T-helper 17 cell (primary cell): ENCODE measurements at regions not wholly inside any gene's neighbourhood (a gene's known extent, or its start where the extent isn't known, plus 50 kb on each side); places are given as distances from the start of the nearest gene placed in this dataset.
"Not testable (repeated sequence)": the region's sequence is repeated elsewhere in the genome, so short reads cannot be mapped to it uniquely, and the experiment has no call there.

Source experiments
- ATAC-seq: fragments of 150-1000 bp; cut with Tn5 transposase; 2 replicates; pipeline ENCODE4 v1.10.0; 2021; ENCODE audit warnings: mild to moderate bottlenecking, moderate library complexity
- DNase-seq, 3 donors: peaks; one replicate each; pipeline versions ENCODE4 v3.0.0 to v3.0.0-alpha.2; 2020 to 2021
- H3K9me3 ChIP-seq: one replicate; pipeline ENCODE4 v1.7.0; 2013; ENCODE audit warnings: low read length, mild to moderate bottlenecking; ENCODE audit not compliant: control insufficient read depth, poor library complexity, severe bottlenecking
- H3K27ac Mint-ChIP-seq: one replicate; pipeline ENCODE4 v1.8.0; 2022; ENCODE audit warnings: mild to moderate bottlenecking, moderate library complexity, mixed read lengths
- H3K27me3 Mint-ChIP-seq: one replicate; pipeline ENCODE4 v1.8.0; 2022; ENCODE audit warnings: mixed read lengths
- H3K36me3 Mint-ChIP-seq: one replicate; pipeline ENCODE4 v1.8.0; 2022; ENCODE audit warnings: low read depth, mixed read lengths
- H3K4me1 Mint-ChIP-seq: one replicate; pipeline ENCODE4 v1.8.0; 2022; ENCODE audit warnings: mild to moderate bottlenecking, mixed read lengths
- H3K4me3 Mint-ChIP-seq: one replicate; pipeline ENCODE4 v1.8.0; 2022; ENCODE audit warnings: mild to moderate bottlenecking, moderate library complexity, mixed read lengths

- ATAC-seq: no peak
- Mint-ChIP-seq H3K4me1 (peaks cover 13% of the 10 kb centered on the region), H3K36me3 (no peaks in the 10 kb centered on the region), H3K4me3 (peak overlapping the region; percentile 62), H3K27me3 (no peaks in the 10 kb centered on the region), H3K27ac (peak overlapping the region; percentile 65)
- DNase-seq: no peak
- H3K9me3 ChIP-seq: no peaks in the 10 kb centered on the region
Observed at GRCh38 chr12:75701859-75702258, 190.4 kb upstream of the KRR1 start.

DNA sequence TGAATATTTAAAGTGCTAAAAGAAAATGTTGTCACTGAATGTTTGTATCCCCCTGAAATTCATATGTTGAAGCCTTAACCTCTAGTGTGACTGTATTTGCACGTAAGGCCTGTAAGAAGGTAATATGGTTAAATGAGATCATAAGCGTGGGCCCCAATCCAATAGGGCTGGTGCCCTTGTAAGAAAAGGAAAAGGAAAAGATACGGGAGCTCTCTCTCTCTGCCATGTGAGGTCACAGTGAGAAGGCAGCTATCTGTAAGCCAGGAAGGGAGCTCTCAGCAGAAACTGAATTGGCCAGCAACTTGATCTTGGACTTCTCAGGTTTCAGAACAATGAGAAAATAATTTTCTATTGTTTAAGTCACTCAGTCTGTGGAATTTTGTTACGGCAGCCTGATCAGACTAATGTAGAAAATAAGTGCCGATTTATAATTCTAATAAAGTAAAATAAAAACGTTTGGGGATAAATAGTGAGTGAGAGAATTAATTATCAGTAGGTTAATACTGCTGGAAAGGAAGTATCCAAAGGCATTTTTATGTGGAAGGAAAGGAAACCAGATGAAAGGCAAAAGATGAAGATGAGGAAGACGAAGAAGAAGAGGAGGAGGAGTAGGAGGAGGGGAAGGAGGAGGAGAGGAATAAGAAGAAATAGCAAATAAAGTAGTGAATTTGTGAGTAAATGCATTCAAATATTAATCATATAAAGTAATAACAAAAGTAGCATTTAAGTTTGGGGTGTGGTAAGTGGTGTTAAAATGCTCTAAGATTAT, 188.5 kb upstream of the KRR1 start:
- H3K27me3 Mint-ChIP-seq: peaks cover 1% of the 10 kb centered on the region
- no peak overlapping the region for H3K4me3 Mint-ChIP-seq
- H3K4me1 Mint-ChIP-seq: peaks cover 13% of the 10 kb centered on the region
- DNase-seq: no peak
- no peak for ATAC-seq
- no peak overlapping the region for H3K27ac Mint-ChIP-seq
- no peaks in the 10 kb centered on the region for H3K9me3 ChIP-seq
- H3K36me3 Mint-ChIP-seq: no peaks in the 10 kb centered on the region

- peaks cover 13% of the 10 kb centered on the region for H3K4me1 Mint-ChIP-seq
- H3K36me3 Mint-ChIP-seq: no peaks in the 10 kb centered on the region
- no peak overlapping the region for H3K4me3 Mint-ChIP-seq
- no peak for DNase-seq
- H3K9me3 ChIP-seq: no peaks in the 10 kb centered on the region
- no peak overlapping the region for H3K27ac Mint-ChIP-seq
- H3K27me3 Mint-ChIP-seq: peaks cover 7% of the 10 kb centered on the region
- no peak for ATAC-seq
Observed at GRCh38 chr12:75699251-75699650, 187.8 kb upstream of the KRR1 start.

DNA sequence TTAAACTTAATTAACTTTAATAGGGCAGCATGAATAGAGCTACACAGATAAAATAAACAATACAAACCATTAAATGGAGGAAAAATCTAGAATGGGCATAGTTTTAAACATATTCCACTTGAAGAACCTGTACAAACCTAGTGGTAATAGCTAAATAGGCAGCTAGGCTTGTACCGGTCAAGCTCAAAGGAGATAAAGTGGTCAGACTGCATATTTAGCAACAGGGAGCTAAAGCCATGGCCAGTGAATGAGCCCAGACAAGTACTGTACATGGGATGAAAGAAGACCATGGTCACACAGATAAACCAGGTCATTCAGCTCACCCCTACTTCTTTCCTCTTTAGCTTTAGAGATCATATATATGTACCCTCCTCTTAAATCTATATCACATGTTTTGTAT, 186.6 kb upstream of the KRR1 start:
- no peaks in the 10 kb centered on the region for H3K9me3 ChIP-seq
- H3K27ac Mint-ChIP-seq: no peak overlapping the region
- no peak for ATAC-seq
- no peaks in the 10 kb centered on the region for H3K36me3 Mint-ChIP-seq
- H3K27me3 Mint-ChIP-seq: peaks cover 7% of the 10 kb centered on the region
- H3K4me1 Mint-ChIP-seq: peaks cover 10% of the 10 kb centered on the region
- no peak overlapping the region for H3K4me3 Mint-ChIP-seq
- no peak for DNase-seq

DNA sequence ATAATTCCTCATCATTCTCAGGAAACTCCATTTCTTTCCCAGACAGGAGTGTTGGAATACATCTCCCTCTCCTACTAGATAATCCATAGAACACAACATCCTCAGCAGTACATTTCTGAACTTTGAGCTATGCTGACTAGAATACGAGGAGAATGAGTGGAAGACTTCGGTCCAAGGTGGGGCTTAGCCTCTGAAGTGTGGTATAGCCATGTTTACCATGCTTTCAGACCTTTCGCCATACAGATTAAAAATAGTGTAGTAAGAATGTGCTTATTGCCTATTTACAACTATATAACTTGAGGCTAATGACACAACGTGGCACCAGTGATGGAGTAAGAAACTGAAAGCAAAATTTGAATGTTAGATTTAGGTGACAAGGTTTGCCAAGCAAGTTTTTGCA, 184.5 kb upstream of the KRR1 start:
- H3K4me3 Mint-ChIP-seq: no peak overlapping the region
- no peaks in the 10 kb centered on the region for H3K36me3 Mint-ChIP-seq
- ATAC-seq (no peak), DNase-seq (no peak)
- no peaks in the 10 kb centered on the region for H3K9me3 ChIP-seq
- no peaks in the 10 kb centered on the region for H3K4me1 Mint-ChIP-seq
- peaks cover 7% of the 10 kb centered on the region for H3K27me3 Mint-ChIP-seq
- no peak overlapping the region for H3K27ac Mint-ChIP-seq

DNA sequence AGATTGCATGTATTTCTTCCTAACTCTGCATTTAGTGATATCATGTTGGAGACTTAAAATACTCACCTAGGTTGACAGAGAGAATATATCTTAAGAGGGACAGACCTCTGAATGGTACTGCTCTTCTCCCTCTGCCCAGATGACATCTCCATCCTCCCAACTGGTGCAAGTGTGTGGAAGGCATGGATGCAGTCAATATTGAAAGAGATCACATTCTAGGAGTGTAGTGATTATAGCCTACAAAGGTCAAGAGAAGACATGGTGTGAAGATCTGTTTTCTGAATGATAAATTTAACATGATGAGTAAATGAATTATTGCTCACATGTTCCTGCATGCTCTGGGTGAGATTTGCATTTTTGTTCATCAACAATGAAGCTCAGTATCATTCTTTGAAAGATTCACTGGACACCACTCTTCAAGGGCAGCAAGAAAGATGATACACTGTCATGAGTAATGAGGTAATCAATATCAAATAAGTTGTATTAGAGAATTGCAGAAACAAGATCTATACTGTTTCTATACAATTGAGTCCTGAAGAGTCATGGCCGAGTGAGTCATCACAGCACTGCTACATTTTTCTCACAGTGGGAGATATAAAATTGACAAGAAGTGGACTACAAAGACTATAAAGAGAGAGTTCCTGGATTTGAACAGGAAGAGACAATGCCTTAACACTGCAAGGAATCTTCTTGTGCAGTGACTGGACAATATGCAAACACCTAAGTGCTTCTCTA, 183.3 kb upstream of the KRR1 start:
- no peak for DNase-seq
- ATAC-seq: no peak
- no peak overlapping the region for H3K27ac Mint-ChIP-seq
- H3K27me3 Mint-ChIP-seq: peaks cover 12% of the 10 kb centered on the region
- H3K4me1 Mint-ChIP-seq: no peaks in the 10 kb centered on the region
- H3K9me3 ChIP-seq: no peaks in the 10 kb centered on the region
- no peaks in the 10 kb centered on the region for H3K36me3 Mint-ChIP-seq
- no peak overlapping the region for H3K4me3 Mint-ChIP-seq

GRCh38 chr12:75692876-75693275, 181.5 kb upstream of the KRR1 start:
- ATAC-seq (no peak), DNase-seq (no peak)
- no peaks in the 10 kb centered on the region for H3K4me1 Mint-ChIP-seq
- H3K4me3 Mint-ChIP-seq: no peak overlapping the region
- H3K27me3 Mint-ChIP-seq: peaks cover 12% of the 10 kb centered on the region
- no peak overlapping the region for H3K27ac Mint-ChIP-seq
- no peaks in the 10 kb centered on the region for H3K36me3 Mint-ChIP-seq
- H3K9me3 ChIP-seq: no peaks in the 10 kb centered on the region

DNA sequence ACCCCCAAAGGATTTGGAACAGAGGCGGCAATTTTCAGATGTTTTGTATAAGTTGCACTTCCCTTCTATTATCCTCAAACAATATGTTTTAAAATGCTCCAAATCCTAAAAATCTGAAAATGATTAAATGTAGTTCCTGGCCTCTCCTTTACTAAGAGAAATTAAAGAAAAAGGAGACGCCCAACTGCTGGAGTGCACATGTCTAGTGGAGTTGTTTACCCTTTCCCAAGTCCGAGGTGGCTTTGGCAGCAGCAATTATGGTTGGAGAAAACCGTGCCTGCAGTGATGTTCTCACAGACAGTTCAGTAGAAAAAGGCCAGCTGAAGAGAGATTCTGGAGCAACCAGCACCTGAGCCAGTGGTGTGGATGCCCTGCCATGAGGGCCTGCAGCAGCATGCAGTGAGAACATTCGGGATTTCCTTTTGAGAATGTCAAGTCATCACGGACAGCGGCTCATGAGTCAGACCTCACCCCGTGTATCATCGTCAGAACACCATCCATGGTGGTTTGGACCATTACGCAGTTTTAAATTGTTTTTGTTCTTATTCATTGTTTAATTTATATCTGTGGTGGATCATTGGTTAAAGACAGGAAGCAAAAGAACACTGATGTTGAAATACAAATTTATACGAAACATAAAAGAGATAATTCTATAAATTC, 179.0 kb upstream of the KRR1 start:
- H3K27me3 Mint-ChIP-seq: peaks cover 12% of the 10 kb centered on the region
- H3K27ac Mint-ChIP-seq: no peak overlapping the region
- H3K9me3 ChIP-seq: no peaks in the 10 kb centered on the region
- ATAC-seq: no peak
- H3K4me3 Mint-ChIP-seq: no peak overlapping the region
- no peaks in the 10 kb centered on the region for H3K36me3 Mint-ChIP-seq
- no peak for DNase-seq
- no peaks in the 10 kb centered on the region for H3K4me1 Mint-ChIP-seq

DNA sequence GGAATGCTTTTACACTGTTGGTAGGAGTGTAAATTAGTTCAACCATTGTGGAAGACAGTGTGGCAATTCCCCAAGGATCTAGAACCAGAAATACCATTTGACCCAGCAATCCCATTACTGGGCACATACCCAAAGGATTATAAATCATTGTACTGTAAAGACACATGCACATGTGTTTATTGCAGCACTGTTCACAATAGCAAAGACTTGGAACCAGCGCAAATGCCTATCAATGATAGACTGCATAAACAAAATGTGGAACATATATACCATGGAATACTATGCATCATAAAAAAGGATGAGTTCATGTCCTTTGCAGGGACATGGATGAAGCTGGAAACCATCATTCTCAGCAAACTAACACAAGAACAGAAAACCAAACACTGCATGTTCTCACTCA, 174.8 kb upstream of the KRR1 start:
- not testable (repeated sequence) for H3K27me3 Mint-ChIP-seq, H3K4me3 Mint-ChIP-seq, H3K9me3 ChIP-seq, ATAC-seq, H3K27ac Mint-ChIP-seq, H3K36me3 Mint-ChIP-seq, DNase-seq, H3K4me1 Mint-ChIP-seq

DNA sequence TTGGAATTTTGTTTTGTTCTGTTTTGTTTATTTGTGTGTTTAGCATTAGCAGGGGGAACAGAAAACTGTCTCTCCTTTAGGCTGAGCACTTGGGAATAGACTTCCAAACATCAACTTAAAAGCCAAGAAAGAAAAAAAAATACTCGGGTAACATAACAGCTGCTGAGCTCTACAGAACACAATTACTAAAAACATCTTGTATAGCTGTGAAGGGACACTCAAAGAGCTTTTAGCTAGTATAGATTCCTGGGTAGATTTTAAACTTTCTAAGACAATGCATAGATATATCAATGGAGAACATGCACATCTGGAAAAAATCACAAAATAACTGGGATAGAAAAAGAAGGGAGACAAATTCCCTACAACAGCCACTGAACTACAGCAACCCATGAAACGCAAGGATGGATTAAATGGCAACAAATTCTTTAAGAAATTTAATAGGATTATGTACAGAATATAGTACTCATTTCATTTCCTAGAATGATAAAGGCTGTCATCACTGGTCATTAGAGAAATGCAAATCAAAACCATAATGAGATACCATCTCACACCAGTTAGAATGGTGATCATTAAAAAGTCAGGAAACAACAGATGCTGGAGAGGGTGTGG, 174.3 kb upstream of the KRR1 start:
- no peaks in the 10 kb centered on the region for H3K4me1 Mint-ChIP-seq
- ATAC-seq (no peak), DNase-seq (no peak)
- H3K36me3 Mint-ChIP-seq: no peaks in the 10 kb centered on the region
- peaks cover 5% of the 10 kb centered on the region for H3K27me3 Mint-ChIP-seq
- no peak overlapping the region for H3K27ac Mint-ChIP-seq
- H3K9me3 ChIP-seq: no peaks in the 10 kb centered on the region
- H3K4me3 Mint-ChIP-seq: no peak overlapping the region

DNA sequence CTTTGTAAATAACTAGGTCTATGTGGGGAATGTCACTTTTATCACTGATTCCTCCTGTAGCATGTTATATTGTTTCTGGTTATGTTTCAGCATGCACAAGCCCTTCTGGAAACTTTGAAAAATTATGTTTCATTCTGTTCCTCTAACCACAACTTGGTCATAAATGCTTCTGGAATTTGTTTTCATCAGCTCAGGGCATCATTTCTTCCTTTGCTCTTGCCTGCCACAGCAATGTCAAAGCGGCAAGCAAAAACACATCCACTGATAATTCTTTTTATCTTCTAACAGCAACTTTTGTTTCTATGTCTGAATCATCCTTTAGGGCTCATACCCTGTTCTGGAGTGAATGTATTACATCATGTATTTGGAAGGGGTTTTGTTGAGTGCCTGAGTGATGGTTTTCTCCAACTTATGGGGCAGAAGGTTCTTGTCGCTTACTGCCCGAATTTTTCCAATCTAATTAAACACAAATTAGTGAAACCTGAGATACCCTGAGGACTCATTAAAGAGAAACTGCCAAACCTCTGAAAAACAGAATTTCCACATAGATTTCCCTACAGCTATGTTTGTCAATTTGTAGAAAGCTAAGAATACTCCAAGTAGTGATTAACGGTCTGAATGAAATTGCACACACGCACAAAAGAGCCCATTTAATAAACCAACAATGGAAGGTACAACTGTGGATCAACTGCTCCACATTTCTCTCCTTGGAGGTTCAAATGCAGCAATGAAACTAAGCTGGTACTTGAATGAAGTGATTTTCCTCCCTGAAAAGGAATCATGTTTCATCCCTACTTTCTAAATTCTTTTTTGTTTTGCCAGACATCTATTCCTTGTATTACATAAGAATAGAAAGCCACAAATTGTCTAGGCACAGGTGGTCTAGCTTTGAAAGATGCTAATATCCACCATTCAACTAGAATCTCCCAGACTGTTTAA, 173.5 kb upstream of the KRR1 start:
- H3K4me3 Mint-ChIP-seq: no peak overlapping the region
- ATAC-seq (no peak), DNase-seq (no peak)
- H3K9me3 ChIP-seq: no peaks in the 10 kb centered on the region
- no peaks in the 10 kb centered on the region for H3K36me3 Mint-ChIP-seq
- H3K27ac Mint-ChIP-seq: no peak overlapping the region
- no peaks in the 10 kb centered on the region for H3K4me1 Mint-ChIP-seq
- no peaks in the 10 kb centered on the region for H3K27me3 Mint-ChIP-seq

- not testable (repeated sequence) for H3K27ac Mint-ChIP-seq, H3K36me3 Mint-ChIP-seq, H3K9me3 ChIP-seq, H3K4me3 Mint-ChIP-seq, DNase-seq, ATAC-seq, H3K4me1 Mint-ChIP-seq, H3K27me3 Mint-ChIP-seq
Observed at GRCh38 chr12:75683995-75684586, 172.7 kb upstream of the KRR1 start.
